GM10248 (cell line): ENCODE measurements at regions not wholly inside any gene's neighbourhood (a gene's known extent, or its start where the extent isn't known, plus 50 kb on each side); places are given as distances from the start of the nearest gene placed in this dataset.

Source experiments
- CTCF ChIA-PET: fragments of 300-600 bp; sonication (Branson Sonifier 250); formaldehyde crosslinking; extraction: SDS; loops from one replicate; lab custom pipeline; 2021; ENCODE audit warnings: antibody characterized with exemption; lab: Yijun Ruan, JAX
- POLR2A ChIA-PET: fragments of 350-650 bp; sonication (Branson Sonifier 250); formaldehyde crosslinking; extraction: SDS; loops from one replicate; lab custom pipeline; 2020; ENCODE audit warnings: antibody characterized with exemption; lab: Yijun Ruan, JAX
- DNase-seq: peaks from one replicate; pipeline ENCODE4 v3.0.0; 2012; ENCODE audit errors: extremely low spot score
- TF ChIP-seq, protein P1 (sequence below): IDR thresholded peaks from 2 replicates; pipeline ENCODE4 v1.5.1; 2012; ENCODE audit warnings: mild to moderate bottlenecking, low read depth; ENCODE audit errors: extremely low read depth, missing control alignments, control extremely low read depth

DNA sequence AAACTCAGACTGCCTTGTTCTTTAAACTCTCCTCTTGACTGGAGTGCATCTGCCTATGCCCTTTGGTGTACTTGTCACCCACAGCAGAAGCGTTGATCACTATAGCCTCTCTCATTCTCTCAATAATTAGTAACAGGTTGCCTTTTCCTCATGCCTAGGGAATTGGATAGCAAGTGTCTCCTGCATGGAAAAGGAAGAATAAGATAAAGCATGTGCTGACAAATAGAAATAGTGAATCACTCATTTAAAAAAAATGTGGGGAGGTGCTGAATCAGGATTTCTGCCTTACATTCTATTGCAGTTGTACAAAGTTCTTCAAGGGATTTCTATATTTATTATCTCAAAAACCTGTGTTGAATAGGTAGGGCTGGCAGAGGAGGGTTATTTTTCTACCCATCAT lies 323.0 kb downstream of the TXNL1 start:
- CTCF ChIA-PET = no interaction called here
- DNase-seq = no peak
- TF ChIP-seq, protein P1, sequence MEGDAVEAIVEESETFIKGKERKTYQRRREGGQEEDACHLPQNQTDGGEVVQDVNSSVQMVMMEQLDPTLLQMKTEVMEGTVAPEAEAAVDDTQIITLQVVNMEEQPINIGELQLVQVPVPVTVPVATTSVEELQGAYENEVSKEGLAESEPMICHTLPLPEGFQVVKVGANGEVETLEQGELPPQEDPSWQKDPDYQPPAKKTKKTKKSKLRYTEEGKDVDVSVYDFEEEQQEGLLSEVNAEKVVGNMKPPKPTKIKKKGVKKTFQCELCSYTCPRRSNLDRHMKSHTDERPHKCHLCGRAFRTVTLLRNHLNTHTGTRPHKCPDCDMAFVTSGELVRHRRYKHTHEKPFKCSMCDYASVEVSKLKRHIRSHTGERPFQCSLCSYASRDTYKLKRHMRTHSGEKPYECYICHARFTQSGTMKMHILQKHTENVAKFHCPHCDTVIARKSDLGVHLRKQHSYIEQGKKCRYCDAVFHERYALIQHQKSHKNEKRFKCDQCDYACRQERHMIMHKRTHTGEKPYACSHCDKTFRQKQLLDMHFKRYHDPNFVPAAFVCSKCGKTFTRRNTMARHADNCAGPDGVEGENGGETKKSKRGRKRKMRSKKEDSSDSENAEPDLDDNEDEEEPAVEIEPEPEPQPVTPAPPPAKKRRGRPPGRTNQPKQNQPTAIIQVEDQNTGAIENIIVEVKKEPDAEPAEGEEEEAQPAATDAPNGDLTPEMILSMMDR = no peak
- POLR2A ChIA-PET = no interaction called here

DNA sequence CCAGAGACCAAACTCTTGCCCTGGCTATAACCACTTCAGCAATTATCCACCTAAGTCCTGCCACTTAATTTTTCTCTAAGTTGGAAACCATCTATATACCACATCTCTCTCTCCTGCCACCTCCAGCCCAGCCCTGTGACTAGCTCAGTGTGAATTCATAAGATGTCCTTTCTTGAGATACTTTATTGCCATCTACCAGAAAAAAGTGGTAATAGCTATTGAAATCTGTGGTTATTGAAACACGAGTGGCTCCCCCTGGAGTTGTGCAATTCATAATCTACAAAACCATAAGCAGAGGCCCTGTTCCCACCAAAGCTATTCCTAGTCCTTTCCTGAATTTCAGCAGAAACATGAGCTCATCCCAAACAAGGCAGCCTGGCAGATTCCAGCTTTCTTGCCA lies 324.0 kb downstream of the TXNL1 start:
- ChIA-PET CTCF (no interaction called here), POLR2A (no interaction called here)
- no peak for DNase-seq
- TF ChIP-seq, protein P1 = no peak

GRCh38 chr18:56312551-56313335 lies 325.6 kb downstream of the TXNL1 start:
- no peak for DNase-seq
- TF ChIP-seq, protein P1 = no peak
- CTCF ChIA-PET = interaction anchor here (0.9 to 1.0 kb wide), 2 partner anchors 11 to 17 kb away, joined by 3 read pairs; no protein-coding TSS in a partner anchor
- POLR2A ChIA-PET = no interaction called here

DNA sequence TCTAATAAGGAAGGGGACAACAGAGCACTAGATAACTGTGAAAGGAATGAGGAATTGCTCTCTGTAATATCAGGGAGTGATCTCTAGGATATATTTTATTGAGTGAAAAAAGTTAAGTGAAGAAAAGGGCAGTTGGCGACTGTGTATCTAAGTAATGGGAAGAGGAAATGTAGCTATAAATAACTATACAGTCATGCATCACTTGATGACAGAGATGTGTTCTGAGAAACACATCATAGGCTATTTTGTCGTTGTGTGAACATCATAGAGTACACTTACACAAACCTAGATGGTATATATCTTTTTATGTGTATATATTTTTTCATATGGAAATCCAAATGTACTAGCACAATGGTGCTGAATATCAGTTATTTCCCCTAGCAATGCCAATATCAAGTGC lies 329.3 kb downstream of the TXNL1 start:
- no peak for DNase-seq
- CTCF ChIA-PET = no interaction called here
- POLR2A ChIA-PET = no interaction called here
- TF ChIP-seq, protein P1 = no peak

- no peak for DNase-seq
- POLR2A ChIA-PET = no interaction called here
- TF ChIP-seq, protein P1 = no peak
- CTCF ChIA-PET = no interaction called here
Observed at GRCh38 chr18:56307354-56308170, 330.8 kb downstream of the TXNL1 start.

DNA sequence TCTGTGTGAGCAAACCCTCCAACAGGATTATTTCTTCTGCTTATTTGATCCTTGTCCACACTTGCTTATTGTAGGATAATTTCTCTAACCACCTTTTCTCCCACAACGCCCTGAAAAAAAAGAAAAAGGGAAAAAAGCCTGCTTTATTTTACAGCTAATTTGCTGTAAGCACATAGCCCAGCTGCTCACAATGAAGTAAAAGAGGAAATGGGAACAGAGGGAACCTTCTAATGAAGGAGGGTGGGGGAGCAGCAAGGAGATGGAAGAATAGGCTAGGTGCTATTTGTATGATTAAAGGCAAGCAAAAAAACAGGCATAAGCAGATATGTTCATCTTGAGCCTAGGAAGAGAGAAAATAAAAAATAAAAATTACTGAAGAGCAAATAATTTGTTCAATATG lies 331.6 kb downstream of the TXNL1 start:
- DNase-seq = no peak
- TF ChIP-seq, protein P1 = no peak
- ChIA-PET CTCF (no interaction called here), POLR2A (no interaction called here)
